IMR-90 (cell line): ENCODE measurements at regions not wholly inside any gene's neighbourhood (a gene's known extent, or its start where the extent isn't known, plus 50 kb on each side); places are given as distances from the start of the nearest gene placed in this dataset.

ENCODE experiments used
- ATAC-seq: fragments of 200-7000 bp; cut with Tn5 transposase; 2 replicates; pipeline ENCODE4 v1.9.1; 2020; ENCODE audit warnings: low read depth, mild to moderate bottlenecking, moderate library complexity
- BruUV-seq: library from RNA; stranded (reverse); fragments of 400-500 nt; replicated peaks from 2 replicates; lab custom pipeline; 2021; lab: Mats Ljungman, UMichigan
- CTCF ChIA-PET: fragments of 300-600 bp; formaldehyde crosslinking; extraction: SDS; loops from one replicate; lab custom pipeline; 2021; ENCODE audit warnings: antibody characterized with exemption; lab: Yijun Ruan, JAX
- POLR2A ChIA-PET: fragments of 300-600 bp; sonication (Branson Sonifier 250); formaldehyde crosslinking; loops from one replicate; lab custom pipeline; 2022; ENCODE audit warnings: antibody characterized with exemption; ENCODE audit not compliant: unreplicated experiment; lab: Charles Lee
- DNase-seq: peaks from one replicate; pipeline ENCODE4 v3.0.0; 2013
- H2AFZ ChIP-seq: replicated peaks from 2 replicates; pipeline ENCODE3; 2013; ENCODE audit warnings: low read length, mild to moderate bottlenecking; ENCODE audit not compliant: poor library complexity
- H2AK5ac ChIP-seq: 2 replicates; pipeline ENCODE4 v1.6.1; 2013; ENCODE audit warnings: low read depth, low read length, inconsistent platforms
- H2AK9ac ChIP-seq: replicated peaks from 2 replicates; pipeline ENCODE3; 2013; ENCODE audit warnings: mild to moderate bottlenecking, low read depth, low read length, moderate library complexity; ENCODE audit not compliant: poor library complexity
- H2BK120ac ChIP-seq: 2 replicates; pipeline ENCODE4 v1.6.1; 2013; ENCODE audit warnings: low read depth, low read length, inconsistent platforms
- H2BK15ac ChIP-seq: 3 replicates; pipeline ENCODE4 v1.6.1; 2013; ENCODE audit warnings: low read depth, low read length, inconsistent platforms
- H2BK20ac ChIP-seq: 2 replicates; pipeline ENCODE4 v1.6.1; 2013; ENCODE audit warnings: low read depth, mild to moderate bottlenecking, inconsistent platforms, low read length, moderate library complexity
- H2BK5ac ChIP-seq: 2 replicates; pipeline ENCODE4 v1.6.1; 2013; ENCODE audit warnings: mild to moderate bottlenecking, low read depth, low read length, inconsistent platforms; ENCODE audit not compliant: poor library complexity, severe bottlenecking
- H3K14ac ChIP-seq: replicated peaks from 2 replicates; pipeline ENCODE4 v1.6.1; 2013; ENCODE audit warnings: low read depth, low read length, inconsistent platforms
- H3K18ac ChIP-seq: 2 replicates; pipeline ENCODE4 v1.6.1; 2013; ENCODE audit warnings: low read depth, low read length, control low read depth
- H3K23ac ChIP-seq: 2 replicates; pipeline ENCODE4 v1.6.1; 2013; ENCODE audit warnings: low read depth, low read length, inconsistent platforms
- H3K27ac ChIP-seq: 2 replicates; pipeline ENCODE4 v1.5.1; 2013; ENCODE audit warnings: mild to moderate bottlenecking, control low read depth, low read length; ENCODE audit not compliant: insufficient read depth
- H3K27me3 ChIP-seq: 2 replicates; pipeline ENCODE4 v1.6.1; 2013; ENCODE audit warnings: low read length; ENCODE audit not compliant: control insufficient read depth, insufficient read depth
- H3K36me3 ChIP-seq: 2 replicates; pipeline ENCODE4 v1.6.1; 2013; ENCODE audit warnings: low read length, mixed read lengths; ENCODE audit not compliant: control insufficient read depth, insufficient read depth
- H3K4ac ChIP-seq: 2 replicates; pipeline ENCODE4 v1.6.1; 2013; ENCODE audit warnings: low read depth, low read length, inconsistent platforms
- H3K4me1 ChIP-seq: 2 replicates; pipeline ENCODE4 v1.6.1; 2013; ENCODE audit warnings: low read length, mixed read lengths; ENCODE audit not compliant: control insufficient read depth, insufficient read depth
- H3K4me2 ChIP-seq: 2 replicates; pipeline ENCODE4 v1.6.1; 2013; ENCODE audit warnings: low read depth, mild to moderate bottlenecking, control low read depth, low read length, moderate library complexity
- H3K4me3 ChIP-seq: 2 replicates; pipeline ENCODE4 v1.5.1; 2013; ENCODE audit warnings: low read depth, mild to moderate bottlenecking, control low read depth, low read length, moderate library complexity; ENCODE audit not compliant: insufficient read depth
- H3K56ac ChIP-seq: 2 replicates; pipeline ENCODE4 v1.6.1; 2013; ENCODE audit warnings: low read length, inconsistent platforms; ENCODE audit not compliant: insufficient read depth; ENCODE audit errors: extremely low read depth
- H3K79me1 ChIP-seq, 2 experiments: 2 replicates each; pipeline ENCODE4 v1.6.1; 2013; ENCODE audit warnings: low read length in 2 of 2, inconsistent platforms in 1 of 2, low read depth in 1 of 2
- H3K9ac ChIP-seq: 2 replicates; pipeline ENCODE4 v1.6.1; 2013; ENCODE audit warnings: low read depth, low read length, control low read depth
- H3K9me1 ChIP-seq: 2 replicates; pipeline ENCODE4 v1.6.1; 2013; ENCODE audit warnings: low read length, inconsistent platforms; ENCODE audit not compliant: insufficient read depth
- H3K9me3 ChIP-seq: 2 replicates; pipeline ENCODE4 v1.6.1; 2013; ENCODE audit warnings: low read length; ENCODE audit not compliant: control insufficient read depth, insufficient read depth
- H4K20me1 ChIP-seq: 2 replicates; pipeline ENCODE4 v1.6.1; 2013; ENCODE audit warnings: low read length, inconsistent platforms; ENCODE audit not compliant: insufficient read depth
- H4K5ac ChIP-seq: 2 replicates; pipeline ENCODE4 v1.6.1; 2013; ENCODE audit warnings: mild to moderate bottlenecking, low read depth, low read length, control low read depth
- H4K8ac ChIP-seq, 2 experiments: 2 replicates each; pipeline ENCODE4 v1.6.1; 2013; ENCODE audit warnings: low read depth in 2 of 2, low read length in 2 of 2, control low read depth in 1 of 2, inconsistent platforms in 1 of 2
- H4K91ac ChIP-seq: 2 replicates; pipeline ENCODE4 v1.6.1; 2013; ENCODE audit warnings: low read depth, low read length, inconsistent platforms; ENCODE audit not compliant: insufficient read depth
- BHLHE40 ChIP-seq: fragments of 150-350 bp; IDR thresholded peaks from 2 replicates; pipeline ENCODE4 v1.6.1; 2016; ENCODE audit warnings: mild to moderate bottlenecking, low read depth, low read length
- CEBPB ChIP-seq: IDR thresholded peaks from 2 replicates; pipeline ENCODE4 v1.6.1; 2012; ENCODE audit warnings: low read depth, low read length, improper control_type of control experiment
- CHD1 ChIP-seq: IDR thresholded peaks from 2 replicates; pipeline ENCODE4 v1.6.1; 2012; ENCODE audit warnings: low read depth, low read length, improper control_type of control experiment
- MAFK ChIP-seq: IDR thresholded peaks from 2 replicates; pipeline ENCODE4 v1.6.1; 2012; ENCODE audit warnings: low read depth, low read length, improper control_type of control experiment
- MAZ ChIP-seq: IDR thresholded peaks from 2 replicates; pipeline ENCODE4 v1.6.1; 2012; ENCODE audit warnings: low read depth, mild to moderate bottlenecking, low read length, improper control_type of control experiment, moderate library complexity, borderline replicate concordance
- POLR2A ChIP-seq: IDR thresholded peaks from 2 replicates; pipeline ENCODE4 v1.6.1; 2012; ENCODE audit warnings: mild to moderate bottlenecking, low read depth, low read length
- RCOR1 ChIP-seq: IDR thresholded peaks from 2 replicates; pipeline ENCODE4 v1.6.1; 2012; ENCODE audit warnings: mild to moderate bottlenecking, low read length, improper control_type of control experiment; ENCODE audit not compliant: insufficient replicate concordance
- RFX5 ChIP-seq: IDR thresholded peaks from 2 replicates; pipeline ENCODE4 v1.8.0; 2012; ENCODE audit warnings: low read depth, mild to moderate bottlenecking, low read length, moderate library complexity
- SMC3 ChIP-seq: fragments of 150-350 bp; IDR thresholded peaks from 2 replicates; pipeline ENCODE4 v1.6.1; 2016; ENCODE audit warnings: low read depth, mild to moderate bottlenecking, antibody characterized with exemption, low read length, moderate library complexity
- WGBS, 2 experiments: methylation state at CpG; one replicate each; pipeline versions ENCODE4 v1.1.5 to v1.1.7; 2013; ENCODE audit warnings: missing lambda C conversion rate in 2 of 2; ENCODE audit not compliant: insufficient read length in 1 of 2; ENCODE audit errors: extremely low coverage in 2 of 2; 5-methylcytosine and 5-hydroxymethylcytosine counted together
- dilution Hi-C: fragments of 300-500 bp; cut with HindIII; formaldehyde crosslinking; loops from one replicate; pipeline ENCODE4 v1.14.3; 2018; ENCODE audit warnings: low sequenced_read_pairs; ENCODE audit not compliant: unreplicated experiment
- in situ Hi-C: fragments of 300-500 bp; cut with MboI; formaldehyde crosslinking; loops from 3 replicates; pipeline ENCODE4 v1.14.3; 2019; ENCODE audit warnings: low sequenced_read_pairs, inconsistent platforms, mixed read lengths
- intact Hi-C: fragments of 100-400 bp; cut with micrococcal nuclease; formaldehyde crosslinking; loops from 2 replicates; pipeline ENCODE4 v1.10.0; 2022
- TF ChIP-seq, protein P1 (sequence below): fragments of 150-350 bp; IDR thresholded peaks from 2 replicates; pipeline ENCODE4 v1.6.1; 2016; ENCODE audit warnings: low read depth, mild to moderate bottlenecking, low read length, moderate library complexity, borderline replicate concordance

DNA sequence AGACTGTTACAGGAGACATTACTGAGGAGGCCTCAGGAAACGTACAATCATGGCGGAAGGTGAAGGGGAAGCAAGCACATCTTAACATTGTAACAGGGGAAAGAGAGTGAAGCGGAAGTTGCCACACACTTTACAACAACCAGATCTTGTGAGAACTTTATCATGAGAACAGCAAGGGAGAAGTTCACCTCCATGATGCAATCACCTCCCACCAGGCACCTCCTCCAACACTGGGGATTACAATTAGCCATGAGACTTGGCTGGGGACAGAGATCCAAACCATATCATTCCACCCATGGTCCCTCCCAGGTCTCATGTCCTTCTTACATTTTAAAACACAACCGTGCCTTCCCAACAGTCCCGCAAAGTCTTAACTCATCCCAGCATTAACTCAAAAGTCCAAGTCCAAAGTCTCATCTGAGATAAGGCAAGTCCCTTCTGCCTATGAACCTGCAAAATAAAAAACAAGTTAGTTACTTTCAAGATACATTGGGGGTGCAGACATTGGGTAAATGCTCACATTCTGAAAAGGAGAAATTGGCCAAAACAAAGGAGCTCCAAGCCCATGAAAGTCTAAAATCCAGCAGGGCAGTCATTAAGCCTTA is 138.3 kb downstream of the TMEM161B start:
- no peaks in the 10 kb centered on the region for H3K36me3 ChIP-seq
- dilution Hi-C loops, result no loop called here
- no peak overlapping the region for H2BK5ac ChIP-seq

More for the DNA sequence above, 138.3 kb downstream of the TMEM161B start:
- ChIA-PET CTCF (no interaction called here), POLR2A (no interaction called here)
- no peaks in the 10 kb centered on the region for H3K9me3 ChIP-seq
- no peak overlapping the region for H4K8ac ChIP-seq
- no peak overlapping the region for H3K4me3 ChIP-seq
- no peak overlapping the region for H3K18ac ChIP-seq
- H3K9me1 ChIP-seq, result no peaks in the 10 kb centered on the region
- H2BK120ac ChIP-seq, result no peak overlapping the region
- no peaks in the 10 kb centered on the region for H4K20me1 ChIP-seq
- no peak overlapping the region for H3K4me2 ChIP-seq
- H3K9ac ChIP-seq, result no peak overlapping the region
- TF ChIP-seq, protein P1, sequence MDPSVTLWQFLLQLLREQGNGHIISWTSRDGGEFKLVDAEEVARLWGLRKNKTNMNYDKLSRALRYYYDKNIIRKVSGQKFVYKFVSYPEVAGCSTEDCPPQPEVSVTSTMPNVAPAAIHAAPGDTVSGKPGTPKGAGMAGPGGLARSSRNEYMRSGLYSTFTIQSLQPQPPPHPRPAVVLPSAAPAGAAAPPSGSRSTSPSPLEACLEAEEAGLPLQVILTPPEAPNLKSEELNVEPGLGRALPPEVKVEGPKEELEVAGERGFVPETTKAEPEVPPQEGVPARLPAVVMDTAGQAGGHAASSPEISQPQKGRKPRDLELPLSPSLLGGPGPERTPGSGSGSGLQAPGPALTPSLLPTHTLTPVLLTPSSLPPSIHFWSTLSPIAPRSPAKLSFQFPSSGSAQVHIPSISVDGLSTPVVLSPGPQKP, result no peak
- no peak for TF ChIP-seq RCOR1
- TF ChIP-seq CHD1, result no peak
- no peak for TF ChIP-seq BHLHE40
- no peak for TF ChIP-seq MAFK
- TF ChIP-seq SMC3, result no peak
- TF ChIP-seq CEBPB, result no peak
- no peak for TF ChIP-seq MAZ
- TF ChIP-seq POLR2A, result no peak
- no peak for TF ChIP-seq RFX5
- no peak overlapping the region for H4K5ac ChIP-seq
- H3K4ac ChIP-seq, result no peak overlapping the region
- no peak overlapping the region for H3K23ac ChIP-seq
- H2AFZ ChIP-seq, result no peak overlapping the region
- in situ Hi-C loops, result no loop called here
- no peak overlapping the region for H4K91ac ChIP-seq
- intact Hi-C loops, result no loop called here
- no peak overlapping the region for H2BK20ac ChIP-seq
- no peak overlapping the region for H3K27ac ChIP-seq
- no peaks in the 10 kb centered on the region for H3K4me1 ChIP-seq
- H2BK15ac ChIP-seq, result no peak overlapping the region
- no peak overlapping the region for H3K14ac ChIP-seq
- H2AK9ac ChIP-seq, result no peak overlapping the region
- ATAC-seq, result no peak
- no peak overlapping the region for H2AK5ac ChIP-seq
- DNase-seq, result no peak
- no peak overlapping the region for H3K56ac ChIP-seq
- BruUV-seq, result no TSS peak
- WGBS, 2 experiments, result no CpG with 5 or more reads among the region's 5 CpGs
- H3K79me1 ChIP-seq, result no peaks in the 10 kb centered on the region
- no peaks in the 10 kb centered on the region for H3K27me3 ChIP-seq
